GM18858 (cell line): ENCODE measurements at regions not wholly inside any gene's neighbourhood (a gene's known extent, or its start where the extent isn't known, plus 50 kb on each side); places are given as distances from the start of the nearest gene placed in this dataset.

Experiments
- ATAC-seq: cut with Tn5 transposase; IDR thresholded peaks from one replicate; pipeline ENCODE4 v1.9.1; 2021; ENCODE audit not compliant: unreplicated experiment

DNA sequence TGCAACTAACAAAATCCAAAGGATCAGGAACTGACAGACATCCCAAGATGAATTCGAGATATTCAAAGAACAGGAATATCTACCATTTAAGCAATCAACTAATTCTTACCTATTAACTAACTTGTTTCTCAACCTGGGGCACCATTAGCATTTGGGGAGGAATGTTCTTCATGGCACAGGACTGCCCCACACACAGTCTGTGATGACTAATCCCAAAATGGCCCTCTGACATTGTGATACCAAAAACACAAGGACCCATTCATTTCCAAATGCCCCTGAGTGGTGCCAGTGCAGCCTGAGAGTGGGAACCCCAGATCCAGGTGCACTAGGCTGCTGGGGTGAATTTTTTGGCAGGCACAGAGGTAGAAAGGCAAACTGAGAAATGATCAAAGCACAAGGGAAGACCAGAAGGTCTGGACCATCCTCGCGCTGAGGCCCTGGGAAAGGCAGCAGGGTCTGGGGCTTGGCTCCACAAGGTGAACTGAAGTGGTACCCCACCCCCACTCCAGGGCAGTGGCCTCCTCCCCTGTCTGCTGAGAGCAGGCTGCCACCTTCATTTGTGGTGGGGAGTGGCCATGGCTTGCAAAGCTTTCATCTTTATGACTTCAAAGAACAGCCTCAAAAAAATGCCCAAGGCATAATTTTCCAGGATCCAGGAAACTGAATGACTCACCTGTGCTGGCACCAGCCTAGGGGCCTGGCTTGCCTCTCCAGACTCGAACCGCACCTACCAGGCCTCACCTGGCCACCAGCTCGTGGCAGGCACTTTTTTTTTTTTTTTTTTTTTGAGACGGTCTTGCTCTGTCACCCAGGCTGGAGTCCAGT, 122.4 kb downstream of the BCOR start:
- no peak for ATAC-seq

DNA sequence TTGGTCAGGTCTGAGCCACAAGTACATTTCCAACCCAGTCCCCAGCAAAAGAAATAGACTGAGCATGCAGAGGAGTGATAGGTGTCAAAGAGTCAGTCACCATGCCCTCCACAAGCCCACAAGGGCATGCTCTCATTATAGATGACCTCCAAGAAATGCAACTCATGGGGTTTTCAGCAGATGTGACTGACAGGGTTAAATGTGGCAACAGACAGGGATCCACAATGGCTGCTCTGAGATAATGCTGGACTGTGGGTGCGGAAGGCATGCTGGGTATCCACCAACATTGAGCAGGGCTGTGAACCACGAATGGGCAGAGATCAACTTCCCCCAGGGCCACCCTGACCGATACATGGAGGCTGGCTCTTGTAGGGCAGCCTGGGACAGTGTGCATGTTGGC, 115.8 kb downstream of the BCOR start:
- ATAC-seq, result no peak

DNA sequence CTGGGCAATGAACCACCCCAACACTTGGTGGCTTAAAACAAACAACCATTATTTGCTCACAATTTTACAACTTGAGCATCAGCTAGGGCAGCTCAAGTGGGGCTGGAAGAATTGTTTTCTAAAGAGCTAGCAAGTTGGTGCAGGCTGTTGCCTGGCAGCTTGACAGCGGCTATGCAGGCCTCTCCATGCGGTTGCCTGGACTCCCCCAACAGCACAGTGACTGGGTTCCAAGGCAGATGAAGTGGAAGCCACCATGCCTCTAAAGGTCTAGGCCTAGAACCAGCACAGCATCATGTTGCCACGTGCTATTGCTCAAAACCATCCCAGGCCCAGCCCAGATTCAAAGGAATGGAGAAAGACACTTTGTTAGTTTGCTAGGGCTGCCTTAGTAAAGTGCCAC, 114.8 kb downstream of the BCOR start:
- ATAC-seq, result no peak

DNA sequence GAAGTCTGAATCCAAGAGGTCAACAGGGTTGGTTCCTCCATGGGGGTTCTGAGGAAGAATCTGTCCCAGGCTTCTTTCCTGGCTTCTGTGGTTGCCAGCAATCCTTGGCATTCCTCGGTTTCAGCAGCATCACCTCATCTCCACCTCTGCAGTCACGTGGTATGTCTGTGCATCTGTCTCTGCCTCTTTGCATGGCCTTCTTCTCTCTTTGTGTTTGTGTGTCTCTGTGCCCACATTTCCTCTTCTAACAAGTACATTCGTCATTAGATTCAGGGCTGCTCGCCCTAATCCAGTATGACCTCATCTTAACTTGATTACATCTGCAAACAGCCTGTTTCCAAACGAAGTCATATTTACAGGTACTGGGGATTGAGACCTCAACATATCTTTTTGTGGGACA, 114.0 kb downstream of the BCOR start:
- ATAC-seq, result no peak

DNA sequence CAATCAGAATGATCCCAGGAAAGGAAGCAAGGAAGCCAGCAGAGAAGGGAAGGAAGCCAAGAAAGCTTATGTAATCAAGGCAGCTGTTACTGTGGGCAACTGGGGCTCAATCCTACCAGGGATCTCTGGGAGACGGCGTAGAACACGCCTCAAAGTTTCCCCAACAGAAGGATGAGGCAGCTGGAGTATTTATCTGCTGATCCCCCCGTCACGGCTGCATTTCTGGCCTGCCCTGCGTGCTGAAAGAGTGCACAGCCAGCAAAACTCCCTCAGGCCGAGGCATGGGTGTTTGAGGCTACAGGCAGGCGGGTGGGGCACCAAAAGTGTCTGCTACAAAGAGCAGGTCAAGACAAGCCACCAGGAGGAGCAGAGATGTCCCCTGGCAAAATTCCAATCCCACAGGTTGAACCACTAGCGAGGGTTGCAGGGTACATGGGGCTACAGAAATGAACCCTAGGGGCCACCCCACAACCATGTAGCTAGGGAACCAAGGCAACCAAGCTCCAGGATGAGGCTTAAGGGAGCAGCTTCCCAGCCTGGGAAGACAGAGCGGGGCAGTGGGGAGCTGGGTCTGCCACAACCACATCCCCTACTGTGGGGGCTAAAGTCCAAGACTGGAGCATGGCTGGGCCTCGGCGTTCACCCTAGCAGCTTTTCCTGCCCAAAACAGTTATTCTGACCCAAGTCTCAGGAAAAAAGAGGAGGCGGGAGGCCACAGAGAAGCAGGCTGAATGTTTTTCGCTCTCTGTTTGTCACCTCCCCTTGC, 113.4 kb downstream of the BCOR start:
- no peak for ATAC-seq

DNA sequence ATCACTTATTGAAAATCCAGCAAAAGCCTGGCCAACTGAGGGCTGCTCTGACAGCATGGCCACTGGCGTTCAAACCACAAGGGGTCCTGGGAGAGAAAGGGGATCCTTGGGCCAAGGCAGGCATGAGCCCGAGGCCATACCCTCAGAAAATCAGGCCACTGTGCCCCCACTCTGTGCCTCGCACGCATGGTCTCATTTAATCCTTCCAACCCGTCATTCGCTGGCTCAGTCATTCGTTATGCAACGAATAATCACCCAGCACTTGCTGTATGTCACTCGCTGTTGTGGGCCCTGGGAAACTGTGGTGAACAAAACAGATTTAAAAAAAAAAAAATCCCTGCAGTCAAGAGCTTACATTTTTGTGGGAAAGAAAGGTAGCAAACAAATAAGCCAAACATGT, 112.7 kb downstream of the BCOR start:
- ATAC-seq, result no peak

DNA sequence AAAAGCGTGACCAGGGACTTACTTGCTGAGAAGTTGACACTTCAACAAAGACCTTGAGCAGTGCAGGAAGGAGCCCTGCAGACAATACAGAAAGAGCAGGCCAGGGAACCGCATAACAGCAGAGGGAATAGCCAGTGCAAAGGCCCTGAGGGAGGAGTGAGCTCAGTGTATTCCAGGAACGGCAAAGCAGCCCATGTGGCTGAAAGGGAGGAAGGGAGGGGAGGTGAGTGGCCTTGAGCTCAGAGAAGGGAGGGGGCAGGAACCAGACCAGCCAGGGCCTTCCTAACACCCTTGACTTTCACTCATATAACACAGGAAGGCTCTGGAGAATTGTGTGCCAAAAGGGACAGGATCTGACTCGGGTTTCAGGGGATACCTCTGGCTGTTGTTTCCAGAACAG, 112.2 kb downstream of the BCOR start:
- ATAC-seq, result no peak

DNA sequence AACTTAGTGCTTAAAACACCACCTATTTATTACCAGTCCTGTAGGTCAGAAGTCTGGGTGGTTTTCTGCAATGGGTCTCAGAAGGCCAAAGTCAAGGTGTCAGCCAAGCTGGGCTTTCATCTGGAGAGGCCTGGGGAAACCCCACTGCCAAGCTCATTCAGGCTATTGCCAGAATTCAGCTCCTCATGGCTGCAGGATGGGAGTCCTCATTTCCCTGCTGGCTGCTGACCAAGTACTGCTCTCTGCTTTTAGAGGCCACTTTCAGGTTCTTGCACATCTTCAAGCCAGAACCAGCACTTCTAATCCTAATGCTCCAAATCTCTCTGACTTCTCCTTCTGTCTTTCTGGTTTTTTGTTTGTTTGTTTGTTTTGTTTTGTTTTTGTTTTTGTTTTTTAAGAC, 109.3 kb downstream of the BCOR start:
- ATAC-seq, result no peak

DNA sequence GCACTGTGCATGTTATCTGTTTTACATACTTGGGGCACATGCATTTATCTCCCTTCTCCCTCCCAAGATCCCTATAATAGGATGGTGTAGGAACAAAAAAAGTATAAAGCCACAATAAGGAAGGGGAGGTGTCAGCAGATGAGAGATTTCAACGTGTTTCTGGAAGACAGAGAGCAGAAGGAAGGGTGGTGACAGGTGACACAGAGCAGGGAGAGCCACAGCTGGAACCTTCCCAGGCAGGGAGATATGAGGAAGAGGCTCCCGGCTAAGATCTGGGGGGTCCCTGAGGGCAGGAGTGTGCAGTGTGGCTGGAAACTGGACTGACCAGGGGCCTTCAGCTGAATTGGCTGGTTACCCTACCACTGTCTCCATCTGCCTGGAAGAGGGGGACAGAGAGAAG, 107.4 kb downstream of the BCOR start:
- ATAC-seq, result no peak

DNA sequence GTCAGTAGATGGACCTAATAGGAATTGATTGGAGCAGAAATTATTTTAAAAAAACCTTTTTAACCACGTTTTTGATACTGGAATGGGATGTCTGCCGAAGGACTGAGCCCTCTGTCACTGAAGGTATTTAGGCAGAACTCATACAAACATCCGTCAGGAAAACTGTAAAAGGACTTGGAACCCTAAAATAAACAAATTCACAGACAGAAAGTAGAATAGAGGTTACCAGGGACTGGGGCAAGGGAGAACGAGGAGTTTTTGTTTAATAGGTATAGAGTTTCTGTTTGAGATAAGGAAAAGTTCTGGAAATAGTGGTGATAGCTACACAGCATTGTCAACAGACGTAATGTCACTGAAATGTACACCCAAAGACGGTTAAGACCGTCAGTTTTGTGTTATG, 105.5 kb downstream of the BCOR start:
- no peak for ATAC-seq

DNA sequence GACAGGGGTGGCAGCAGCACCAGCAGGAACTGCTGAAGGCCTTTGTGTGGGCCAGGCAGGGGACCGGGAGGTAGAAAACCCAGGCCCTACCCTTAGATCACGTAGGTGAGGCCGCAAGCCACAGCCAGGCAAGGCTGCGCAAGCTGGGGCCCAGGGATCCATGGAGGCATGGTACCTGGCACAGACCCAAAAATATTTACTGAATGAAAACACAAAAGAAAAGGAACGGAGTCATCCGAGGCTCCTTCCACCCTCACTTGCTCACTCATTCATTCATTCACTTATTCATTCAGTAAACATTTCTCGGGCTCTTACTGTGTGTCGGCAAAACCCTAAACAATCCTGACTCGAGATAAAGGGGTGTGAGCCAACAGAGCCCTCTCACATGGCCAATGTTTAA, 102.3 kb downstream of the BCOR start:
- ATAC-seq, result no peak

DNA sequence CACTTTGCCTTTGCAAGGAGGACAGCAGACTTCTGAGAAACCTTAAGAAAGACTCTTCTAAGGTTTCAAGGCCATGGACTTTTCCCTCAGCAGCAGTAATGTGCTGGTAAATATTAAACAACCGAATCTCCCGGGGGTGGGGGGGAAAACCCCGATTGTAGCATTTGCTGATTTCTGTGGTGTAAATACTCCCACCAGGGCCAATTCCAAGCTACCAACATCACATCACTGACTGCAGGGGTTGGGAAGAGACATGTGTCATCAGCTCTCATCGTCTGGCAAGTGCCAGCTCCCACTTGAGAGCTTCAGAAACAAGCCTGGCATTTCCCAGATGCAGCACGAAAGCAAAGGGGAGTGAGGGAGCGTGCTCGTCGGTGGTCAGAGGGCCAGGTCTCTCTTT, 101.2 kb downstream of the BCOR start:
- no peak for ATAC-seq

DNA sequence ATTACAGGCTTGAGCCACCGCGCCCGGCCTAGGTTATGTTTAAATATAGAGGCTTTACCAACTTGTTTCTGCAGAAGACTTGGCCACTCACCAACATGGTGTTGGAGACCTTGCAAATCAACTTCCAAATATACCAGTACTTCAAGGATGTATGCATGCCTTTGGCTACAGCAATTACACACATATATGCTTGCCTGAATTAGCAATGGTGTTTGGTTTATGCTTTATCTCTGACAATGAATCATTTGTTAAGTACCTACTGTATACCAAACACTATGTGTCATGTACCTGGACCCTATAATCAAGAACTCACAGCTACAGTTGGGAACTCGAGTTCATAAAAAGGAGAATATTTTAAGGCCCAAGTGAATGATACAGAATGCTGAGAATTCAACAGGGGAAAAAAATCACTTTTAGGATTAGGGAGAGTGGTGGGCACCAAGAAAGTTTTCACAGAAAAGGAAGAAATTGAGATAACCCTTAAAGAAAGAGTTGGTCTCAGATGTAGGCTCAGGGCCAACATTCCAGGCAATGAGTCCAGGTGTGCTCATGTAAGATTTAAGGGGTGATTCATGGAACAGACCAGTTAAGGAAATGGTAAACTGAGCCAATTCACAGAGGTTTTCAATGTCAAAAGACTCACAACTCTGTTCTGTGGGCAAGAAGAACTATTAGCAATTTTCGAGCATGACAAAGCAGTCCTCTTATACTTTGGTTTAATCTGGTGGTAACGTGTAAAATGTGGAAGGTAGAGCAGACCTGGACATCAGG, 98.9 kb downstream of the BCOR start:
- no peak for ATAC-seq
